ENCODE measurements at regions not wholly inside any gene's neighbourhood (a gene's known extent, or its start where the extent isn't known, plus 50 kb on each side); places are given as distances from the start of the nearest gene placed in this dataset.

GRCh38 chr5:158433634-158434033 lies 574.7 kb upstream of the CLINT1 start:
- TF ChIP-seq CTCF (IDR thresholded peaks at IDR 0.05 in 4 of 5, conservative IDR thresholded peaks at IDR 0.05 in 1 of 5), result no peak
- TF ChIP-seq POLR2A (IDR thresholded peaks at IDR 0.05), result no peak

Measured in gastrocnemius medialis (tissue), 4 donors.